H1 (cell line): ENCODE measurements at regions not wholly inside any gene's neighbourhood (a gene's known extent, or its start where the extent isn't known, plus 50 kb on each side); places are given as distances from the start of the nearest gene placed in this dataset.

ENCODE experiments used
- CREB1 ChIP-seq: IDR thresholded peaks from 2 replicates; pipeline ENCODE4 v1.6.1; 2012; ENCODE audit warnings: inconsistent platforms
- CTCF ChIP-seq, 3 experiments: IDR thresholded peaks; 1 replicate in 2 of 3; 2 replicates in 1 of 3; pipeline versions ENCODE4 v1.5.1 to v1.6.1; 2011; ENCODE audit warnings: low read length in 3 of 3, mild to moderate bottlenecking in 3 of 3, inconsistent platforms in 2 of 3, low read depth in 1 of 3, moderate library complexity in 1 of 3; ENCODE audit not compliant: insufficient read depth in 1 of 3; ENCODE audit errors: control extremely low read depth in 1 of 3
- EP300 ChIP-seq, 2 experiments: IDR thresholded peaks; 1 replicate in 1 of 2; 2 replicates in 1 of 2; pipeline ENCODE4 v1.6.1; 2011 to 2012; ENCODE audit warnings: low read depth in 2 of 2, low read length in 2 of 2, mild to moderate bottlenecking in 2 of 2, borderline replicate concordance in 1 of 2, inconsistent platforms in 1 of 2, moderate library complexity in 1 of 2
- EZH2 ChIP-seq: fragments of 200-600 bp; sonication (generic); IDR thresholded peaks from 2 replicates; pipeline ENCODE4 v1.7.1; 2012; ENCODE audit warnings: low read depth, mild to moderate bottlenecking, moderate library complexity, low read length, inconsistent platforms; ENCODE audit not compliant: severe bottlenecking
- MAX ChIP-seq: IDR thresholded peaks from 2 replicates; pipeline ENCODE4 v1.6.1; 2012; ENCODE audit warnings: inconsistent platforms
- POLR2A ChIP-seq, 2 experiments: IDR thresholded peaks; 1 replicate in 1 of 2; 2 replicates in 1 of 2; pipeline ENCODE4 v1.6.1; 2011; ENCODE audit warnings: low read depth in 2 of 2, low read length in 2 of 2, mild to moderate bottlenecking in 2 of 2; ENCODE audit errors: control extremely low read depth in 1 of 2
- RXRA ChIP-seq: IDR thresholded peaks from 2 replicates; pipeline ENCODE4 v1.6.1; 2011; ENCODE audit warnings: low read depth, mild to moderate bottlenecking, low read length, moderate library complexity; ENCODE audit not compliant: insufficient read depth
- SIN3A ChIP-seq, 2 experiments: IDR thresholded peaks in 1 of 2; conservative IDR thresholded peaks in 1 of 2; 2 replicates each; pipeline ENCODE4 v1.6.1; 2011 to 2012; ENCODE audit warnings: low read length in 2 of 2, improper control_type of control experiment in 1 of 2, low read depth in 1 of 2, mild to moderate bottlenecking in 1 of 2
- SP4 ChIP-seq: IDR thresholded peaks from 2 replicates; pipeline ENCODE4 v1.6.1; 2012; ENCODE audit warnings: low read length, inconsistent platforms
- TAF1 ChIP-seq: IDR thresholded peaks from 2 replicates; pipeline ENCODE4 v1.6.1; 2011; ENCODE audit warnings: mild to moderate bottlenecking, low read depth, low read length
- TCF12 ChIP-seq: IDR thresholded peaks from 2 replicates; pipeline ENCODE4 v1.6.1; 2011; ENCODE audit warnings: low read depth, mild to moderate bottlenecking, low read length
- TEAD4 ChIP-seq: IDR thresholded peaks from 2 replicates; pipeline ENCODE4 v1.6.1; 2012; ENCODE audit warnings: low read depth, low read length, inconsistent platforms, mixed read lengths
- YY1 ChIP-seq: IDR thresholded peaks from 2 replicates; pipeline ENCODE4 v1.6.1; 2011; ENCODE audit warnings: low read depth, mild to moderate bottlenecking, low read length

- TF ChIP-seq CTCF (IDR thresholded peaks at IDR 0.05; ENCODE audit: control extremely low read depth in 1 of 3, insufficient read depth in 1 of 3, low read depth in 1 of 3, low read length in 3 of 3) = no peak
- TF ChIP-seq EP300 (IDR thresholded peaks at IDR 0.05; ENCODE audit: borderline replicate concordance in 1 of 2, low read depth in 2 of 2, low read length in 2 of 2) = no peak
- TF ChIP-seq TAF1 = no peak
- no peak for TF ChIP-seq POLR2A (IDR thresholded peaks at IDR 0.05; ENCODE audit: control extremely low read depth in 1 of 2, low read depth in 2 of 2, low read length in 2 of 2)
- TF ChIP-seq TCF12 = no peak
- TF ChIP-seq YY1 = no peak
- TF ChIP-seq RXRA = no peak
- no peak for TF ChIP-seq EZH2
- no peak for TF ChIP-seq TEAD4
- TF ChIP-seq SIN3A (conservative IDR thresholded peaks at IDR 0.05 in 1 of 2, IDR thresholded peaks at IDR 0.05 in 1 of 2; ENCODE audit: low read depth in 1 of 2, low read length in 2 of 2) = no peak
- TF ChIP-seq SP4 = no peak
- TF ChIP-seq MAX = no peak
- no peak for TF ChIP-seq CREB1
These were observed 578.1 kb downstream of the KCNJ18 start for GRCh38 chr17:22270381-22270780.
